ENCODE measurements at regions not wholly inside any gene's neighbourhood (a gene's known extent, or its start where the extent isn't known, plus 50 kb on each side); places are given as distances from the start of the nearest gene placed in this dataset.

- Histone ChIP-seq H3K36me3 (no peaks in the 10 kb centered on the region), H3K9me3 (no peaks in the 10 kb centered on the region), H3K27ac (no peak overlapping the region), H3K4me3 (no peak overlapping the region), H3K4me1 (no peaks in the 10 kb centered on the region), H3K27me3 (no peaks in the 10 kb centered on the region)
- DNase-seq = no peak
- no peak for TF ChIP-seq CTCF (IDR thresholded peaks at IDR 0.05)
- intact Hi-C loops (cut with DNase I) = no loop called here
- no peak for ATAC-seq
Observed at GRCh38 chr20:22101606-22102005, 396.1 kb downstream of the PAX1 start.

GRCh38 chr20:22100686-22101085 is 395.2 kb downstream of the PAX1 start:
- H3K4me1 ChIP-seq = no peaks in the 10 kb centered on the region
- no peak for ATAC-seq
- H3K27me3 ChIP-seq = no peaks in the 10 kb centered on the region
- DNase-seq = no peak
- no peaks in the 10 kb centered on the region for H3K36me3 ChIP-seq
- H3K9me3 ChIP-seq = peaks cover 0 to 3% of the 10 kb centered on the region in 2 donors
- no peak overlapping the region for H3K27ac ChIP-seq
- intact Hi-C loops (cut with DNase I) = no loop called here
- no peak overlapping the region for H3K4me3 ChIP-seq
- no peak for TF ChIP-seq CTCF (IDR thresholded peaks at IDR 0.05)

- H3K36me3 ChIP-seq = no peaks in the 10 kb centered on the region
- ATAC-seq (no peak), DNase-seq (no peak)
- TF ChIP-seq CTCF (IDR thresholded peaks at IDR 0.05) = no peak
- no peak overlapping the region for H3K4me3 ChIP-seq
- no peaks in the 10 kb centered on the region for H3K4me1 ChIP-seq
- no peaks in the 10 kb centered on the region for H3K27me3 ChIP-seq
- intact Hi-C loops (cut with DNase I) = no loop called here
- no peak overlapping the region for H3K27ac ChIP-seq
- H3K9me3 ChIP-seq = peaks cover 0 to 6% of the 10 kb centered on the region in 2 donors
Observed at GRCh38 chr20:22099348-22099747, 393.9 kb downstream of the PAX1 start.

GRCh38 chr20:22098511-22098910 is 393.0 kb downstream of the PAX1 start:
- H3K9me3 ChIP-seq = peaks cover 0 to 13% of the 10 kb centered on the region in 2 donors
- H3K36me3 ChIP-seq = no peaks in the 10 kb centered on the region
- intact Hi-C loops (cut with DNase I) = no loop called here
- TF ChIP-seq CTCF (IDR thresholded peaks at IDR 0.05) = no peak
- no peaks in the 10 kb centered on the region for H3K4me1 ChIP-seq
- ATAC-seq (no peak), DNase-seq (no peak)
- H3K4me3 ChIP-seq = no peak overlapping the region
- no peak overlapping the region for H3K27ac ChIP-seq
- no peaks in the 10 kb centered on the region for H3K27me3 ChIP-seq

- Histone ChIP-seq H3K4me3 (no peak overlapping the region), H3K27me3 (no peaks in the 10 kb centered on the region), H3K9me3 (peaks cover 0 to 54% of the 10 kb centered on the region in 2 donors), H3K36me3 (no peaks in the 10 kb centered on the region), H3K27ac (no peak overlapping the region), H3K4me1 (no peaks in the 10 kb centered on the region)
- intact Hi-C loops (cut with DNase I) = no loop called here
- no peak for TF ChIP-seq CTCF (IDR thresholded peaks at IDR 0.05)
- no peak for ATAC-seq
- no peak for DNase-seq
Observed at GRCh38 chr20:22093122-22093521, 387.7 kb downstream of the PAX1 start.

All from left lung (tissue), 4 donors.